PFSK-1 (cell line): ENCODE measurements at regions not wholly inside any gene's neighbourhood (a gene's known extent, or its start where the extent isn't known, plus 50 kb on each side); places are given as distances from the start of the nearest gene placed in this dataset.

Source experiments
- FOXP2 ChIP-seq: optimal IDR thresholded peaks from 2 replicates; pipeline ENCODE3; 2011; ENCODE audit warnings: borderline replicate concordance, control low read depth, inconsistent platforms; ENCODE audit not compliant: insufficient read depth; ENCODE audit errors: extremely low read length, extremely low read depth
- POLR2AphosphoS5 ChIP-seq: IDR thresholded peaks from 2 replicates; pipeline ENCODE4 v1.6.1; 2012; ENCODE audit warnings: low read depth, mild to moderate bottlenecking, control low read depth, low read length, moderate library complexity
- SIN3A ChIP-seq: IDR thresholded peaks from 2 replicates; pipeline ENCODE4 v1.6.1; 2012; ENCODE audit warnings: mild to moderate bottlenecking, low read length, moderate library complexity, borderline replicate concordance; ENCODE audit not compliant: insufficient read depth
- TAF1 ChIP-seq: IDR thresholded peaks from 2 replicates; pipeline ENCODE4 v1.6.1; 2012; ENCODE audit warnings: low read length, control low read depth, borderline replicate concordance; ENCODE audit not compliant: insufficient read depth
- TF ChIP-seq, protein P1 (sequence below), 2 experiments: IDR thresholded peaks; 2 replicates each; pipeline versions ENCODE4 v1.6.1 to v1.8.0; 2011 to 2012; ENCODE audit warnings: low read depth in 2 of 2, low read length in 2 of 2, control low read depth in 1 of 2, inconsistent platforms in 1 of 2, mild to moderate bottlenecking in 1 of 2, moderate library complexity in 1 of 2; ENCODE audit not compliant: insufficient read depth in 1 of 2

DNA sequence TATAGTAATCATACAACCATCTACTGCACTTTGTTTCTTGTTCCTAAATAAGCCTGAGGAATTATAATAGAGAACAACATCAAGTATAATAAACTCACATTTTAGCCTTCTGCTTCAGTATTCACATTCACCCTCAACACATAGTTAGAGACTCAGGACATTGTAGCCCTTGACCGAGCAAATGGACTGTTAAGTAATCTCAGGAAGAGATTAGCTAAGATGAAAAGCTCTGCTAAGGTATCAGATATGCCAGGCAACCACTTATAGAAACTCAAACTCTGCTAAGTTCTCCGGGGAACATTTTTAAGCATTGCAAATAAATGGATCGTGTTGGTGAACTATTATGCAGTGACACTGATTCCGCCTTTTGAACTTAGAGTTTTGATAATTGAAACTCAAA lies 252.0 kb downstream of the DTWD2 start:
- TF ChIP-seq, protein P1, sequence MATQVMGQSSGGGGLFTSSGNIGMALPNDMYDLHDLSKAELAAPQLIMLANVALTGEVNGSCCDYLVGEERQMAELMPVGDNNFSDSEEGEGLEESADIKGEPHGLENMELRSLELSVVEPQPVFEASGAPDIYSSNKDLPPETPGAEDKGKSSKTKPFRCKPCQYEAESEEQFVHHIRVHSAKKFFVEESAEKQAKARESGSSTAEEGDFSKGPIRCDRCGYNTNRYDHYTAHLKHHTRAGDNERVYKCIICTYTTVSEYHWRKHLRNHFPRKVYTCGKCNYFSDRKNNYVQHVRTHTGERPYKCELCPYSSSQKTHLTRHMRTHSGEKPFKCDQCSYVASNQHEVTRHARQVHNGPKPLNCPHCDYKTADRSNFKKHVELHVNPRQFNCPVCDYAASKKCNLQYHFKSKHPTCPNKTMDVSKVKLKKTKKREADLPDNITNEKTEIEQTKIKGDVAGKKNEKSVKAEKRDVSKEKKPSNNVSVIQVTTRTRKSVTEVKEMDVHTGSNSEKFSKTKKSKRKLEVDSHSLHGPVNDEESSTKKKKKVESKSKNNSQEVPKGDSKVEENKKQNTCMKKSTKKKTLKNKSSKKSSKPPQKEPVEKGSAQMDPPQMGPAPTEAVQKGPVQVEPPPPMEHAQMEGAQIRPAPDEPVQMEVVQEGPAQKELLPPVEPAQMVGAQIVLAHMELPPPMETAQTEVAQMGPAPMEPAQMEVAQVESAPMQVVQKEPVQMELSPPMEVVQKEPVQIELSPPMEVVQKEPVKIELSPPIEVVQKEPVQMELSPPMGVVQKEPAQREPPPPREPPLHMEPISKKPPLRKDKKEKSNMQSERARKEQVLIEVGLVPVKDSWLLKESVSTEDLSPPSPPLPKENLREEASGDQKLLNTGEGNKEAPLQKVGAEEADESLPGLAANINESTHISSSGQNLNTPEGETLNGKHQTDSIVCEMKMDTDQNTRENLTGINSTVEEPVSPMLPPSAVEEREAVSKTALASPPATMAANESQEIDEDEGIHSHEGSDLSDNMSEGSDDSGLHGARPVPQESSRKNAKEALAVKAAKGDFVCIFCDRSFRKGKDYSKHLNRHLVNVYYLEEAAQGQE (IDR thresholded peaks at IDR 0.05; ENCODE audit: insufficient read depth in 1 of 2, low read depth in 2 of 2, low read length in 2 of 2), result no peak
- TF ChIP-seq FOXP2 (no peak), POLR2AphosphoS5 (no peak), TAF1 (no peak), SIN3A (no peak)

DNA sequence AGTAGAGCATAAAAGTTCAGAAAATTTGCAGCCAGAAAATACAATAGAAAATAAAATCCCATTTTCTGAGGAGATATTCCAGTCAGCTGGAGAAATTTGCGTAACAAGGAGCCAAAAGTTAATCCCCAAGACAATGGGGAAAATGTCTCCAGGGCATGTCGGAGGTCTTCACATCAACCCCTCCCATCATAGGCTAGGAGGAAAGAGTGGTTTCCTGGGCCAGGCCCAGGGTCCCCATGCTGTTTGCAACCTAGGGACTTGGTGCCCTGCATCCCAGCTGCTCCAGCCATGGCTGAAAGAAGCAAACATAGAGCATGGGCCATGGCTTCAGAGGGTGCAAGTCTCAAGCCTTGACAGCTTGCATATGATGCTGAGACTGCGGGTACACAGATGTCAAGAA lies 255.0 kb downstream of the DTWD2 start:
- no peak for TF ChIP-seq POLR2AphosphoS5
- TF ChIP-seq TAF1, result no peak
- no peak for TF ChIP-seq FOXP2
- TF ChIP-seq, protein P1 (IDR thresholded peaks at IDR 0.05; ENCODE audit: insufficient read depth in 1 of 2, low read depth in 2 of 2, low read length in 2 of 2), result no peak
- TF ChIP-seq SIN3A, result no peak

DNA sequence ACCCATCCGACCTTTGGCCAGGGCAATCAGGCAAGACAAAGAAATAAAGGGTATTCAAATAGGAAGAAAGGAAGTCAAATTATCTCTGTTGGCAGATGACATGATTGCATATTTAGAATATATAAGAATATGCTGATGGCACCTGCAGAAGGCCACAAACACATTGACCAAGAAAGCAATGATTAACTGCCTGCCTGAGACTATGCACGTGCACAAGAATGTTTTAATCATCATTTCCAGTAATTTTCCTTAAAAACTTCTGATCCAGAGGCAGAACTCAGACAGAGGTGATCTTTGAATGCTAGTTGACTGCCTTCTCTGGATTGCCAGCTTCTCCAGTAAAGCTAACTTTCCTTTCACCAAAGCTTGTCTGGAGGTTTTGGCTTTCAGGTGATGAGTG lies 260.2 kb downstream of the DTWD2 start:
- TF ChIP-seq SIN3A (no peak), FOXP2 (no peak), POLR2AphosphoS5 (no peak), TAF1 (no peak)
- TF ChIP-seq, protein P1 (IDR thresholded peaks at IDR 0.05; ENCODE audit: insufficient read depth in 1 of 2, low read depth in 2 of 2, low read length in 2 of 2), result no peak

DNA sequence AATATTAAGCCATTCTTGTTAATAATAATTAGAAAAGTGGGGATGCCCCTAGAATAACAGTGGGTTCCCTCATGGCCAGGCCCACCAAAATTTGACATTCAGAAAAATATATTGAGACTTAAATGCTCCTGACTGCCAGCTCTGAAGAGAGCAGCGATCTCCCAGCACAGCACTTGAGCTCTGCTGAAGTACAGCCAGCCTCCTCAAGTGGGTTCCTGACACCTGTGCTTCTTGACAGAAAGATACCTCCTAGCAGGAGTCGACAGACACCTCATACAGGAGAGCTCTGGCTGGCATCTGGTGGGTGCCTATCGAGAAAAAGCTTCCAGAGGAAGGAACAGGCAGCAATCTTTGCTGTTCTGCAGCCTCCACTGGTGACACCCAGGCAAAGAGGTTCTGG lies 261.5 kb downstream of the DTWD2 start:
- TF ChIP-seq SIN3A (no peak), FOXP2 (no peak), TAF1 (no peak), POLR2AphosphoS5 (no peak)
- TF ChIP-seq, protein P1 (IDR thresholded peaks at IDR 0.05; ENCODE audit: insufficient read depth in 1 of 2, low read depth in 2 of 2, low read length in 2 of 2), result no peak

DNA sequence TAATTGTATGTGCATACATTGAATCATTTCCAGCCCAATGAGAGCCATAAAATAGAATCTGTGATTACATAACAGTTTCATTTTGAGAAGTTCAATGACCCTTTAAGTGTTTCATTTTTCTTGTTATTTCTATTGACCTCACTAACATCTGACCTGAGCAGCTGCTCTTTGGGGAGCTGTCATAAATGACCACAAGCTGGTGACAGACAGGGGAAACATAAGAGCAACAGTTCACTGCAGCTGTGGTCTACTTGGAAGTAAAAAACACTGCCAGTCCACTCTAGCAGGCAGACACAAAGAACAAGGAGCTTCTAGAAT lies 265.4 kb downstream of the DTWD2 start:
- TF ChIP-seq POLR2AphosphoS5 (no peak), TAF1 (no peak), SIN3A (no peak), FOXP2 (no peak)
